ENCODE measurements at regions not wholly inside any gene's neighbourhood (a gene's known extent, or its start where the extent isn't known, plus 50 kb on each side); places are given as distances from the start of the nearest gene placed in this dataset.

DNA sequence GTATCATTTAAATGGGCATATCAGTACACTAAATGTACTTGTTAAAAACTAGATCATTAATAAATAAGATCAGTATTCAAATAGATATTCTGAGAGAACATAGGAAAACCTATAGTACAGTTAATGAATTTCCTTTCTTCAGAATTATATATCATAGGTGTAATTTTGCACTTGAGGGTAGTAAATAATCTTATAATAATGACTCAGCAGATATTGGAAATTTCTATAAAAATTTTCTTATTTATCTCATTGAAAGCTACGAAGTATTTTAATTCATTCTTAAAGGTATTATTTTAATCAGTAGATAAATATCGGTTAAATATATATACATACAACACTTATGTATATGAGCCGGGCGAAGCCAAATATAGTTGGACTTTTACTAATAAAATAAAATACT is 300.9 kb upstream of the SOX2 start:
- Mint-ChIP-seq H3K4me1 (peaks cover 3% of the 10 kb centered on the region), H3K36me3 (ENCODE audit: low read depth) (no peaks in the 10 kb centered on the region), H3K27ac (no peak overlapping the region), H3K9me3 (no peaks in the 10 kb centered on the region), H3K4me3 (no peak overlapping the region), H3K27me3 (ENCODE audit: insufficient read depth, low read depth, poor library complexity) (no peaks in the 10 kb centered on the region)
- no peak for ATAC-seq
- Histone ChIP-seq H3K27ac (ENCODE audit: low read depth) (no peak overlapping the region), H3K36me3 (ENCODE audit: insufficient read depth) (no peaks in the 10 kb centered on the region), H3K4me2 (no peak overlapping the region), H3F3A (replicated peaks; ENCODE audit: low read depth) (no peaks in the 10 kb centered on the region), H3K27me3 (ENCODE audit: insufficient read depth) (no peaks in the 10 kb centered on the region), H2AFZ (no peak overlapping the region), H3K4me1 (ENCODE audit: insufficient read depth) (no peaks in the 10 kb centered on the region), H3K4me3 (no peak overlapping the region), H4K20me1 (replicated peaks; ENCODE audit: insufficient read depth) (no peaks in the 10 kb centered on the region), H3K79me2 (replicated peaks; ENCODE audit: insufficient read depth) (no peaks in the 10 kb centered on the region), H3K9me2 (ENCODE audit: insufficient read depth) (no peaks in the 10 kb centered on the region)
- DNase-seq (ENCODE audit: low spot score): no peak
- no peak for TF ChIP-seq EZH2 (IDR thresholded peaks at IDR 0.05; ENCODE audit: low read depth, unreplicated experiment)
- TF ChIP-seq NANOG (IDR thresholded peaks at IDR 0.05; ENCODE audit: borderline replicate concordance): no peak
- TF ChIP-seq ZNF114 (CRISPR knock-in tag; IDR thresholded peaks at IDR 0.05): no peak
- no peak for TF ChIP-seq POLR2AphosphoS5 (IDR thresholded peaks at IDR 0.05; ENCODE audit: low read depth)
- TF ChIP-seq, protein P1, sequence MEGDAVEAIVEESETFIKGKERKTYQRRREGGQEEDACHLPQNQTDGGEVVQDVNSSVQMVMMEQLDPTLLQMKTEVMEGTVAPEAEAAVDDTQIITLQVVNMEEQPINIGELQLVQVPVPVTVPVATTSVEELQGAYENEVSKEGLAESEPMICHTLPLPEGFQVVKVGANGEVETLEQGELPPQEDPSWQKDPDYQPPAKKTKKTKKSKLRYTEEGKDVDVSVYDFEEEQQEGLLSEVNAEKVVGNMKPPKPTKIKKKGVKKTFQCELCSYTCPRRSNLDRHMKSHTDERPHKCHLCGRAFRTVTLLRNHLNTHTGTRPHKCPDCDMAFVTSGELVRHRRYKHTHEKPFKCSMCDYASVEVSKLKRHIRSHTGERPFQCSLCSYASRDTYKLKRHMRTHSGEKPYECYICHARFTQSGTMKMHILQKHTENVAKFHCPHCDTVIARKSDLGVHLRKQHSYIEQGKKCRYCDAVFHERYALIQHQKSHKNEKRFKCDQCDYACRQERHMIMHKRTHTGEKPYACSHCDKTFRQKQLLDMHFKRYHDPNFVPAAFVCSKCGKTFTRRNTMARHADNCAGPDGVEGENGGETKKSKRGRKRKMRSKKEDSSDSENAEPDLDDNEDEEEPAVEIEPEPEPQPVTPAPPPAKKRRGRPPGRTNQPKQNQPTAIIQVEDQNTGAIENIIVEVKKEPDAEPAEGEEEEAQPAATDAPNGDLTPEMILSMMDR (conservative IDR thresholded peaks at IDR 0.05; ENCODE audit: low read depth in 2 of 2): no peak
- TF ChIP-seq, protein P2, sequence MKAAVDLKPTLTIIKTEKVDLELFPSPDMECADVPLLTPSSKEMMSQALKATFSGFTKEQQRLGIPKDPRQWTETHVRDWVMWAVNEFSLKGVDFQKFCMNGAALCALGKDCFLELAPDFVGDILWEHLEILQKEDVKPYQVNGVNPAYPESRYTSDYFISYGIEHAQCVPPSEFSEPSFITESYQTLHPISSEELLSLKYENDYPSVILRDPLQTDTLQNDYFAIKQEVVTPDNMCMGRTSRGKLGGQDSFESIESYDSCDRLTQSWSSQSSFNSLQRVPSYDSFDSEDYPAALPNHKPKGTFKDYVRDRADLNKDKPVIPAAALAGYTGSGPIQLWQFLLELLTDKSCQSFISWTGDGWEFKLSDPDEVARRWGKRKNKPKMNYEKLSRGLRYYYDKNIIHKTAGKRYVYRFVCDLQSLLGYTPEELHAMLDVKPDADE (IDR thresholded peaks at IDR 0.05): no peak
- TF ChIP-seq ZNF331 (CRISPR knock-in tag; IDR thresholded peaks at IDR 0.05; ENCODE audit: low read depth): no peak
- no peak for TF ChIP-seq EZH2phosphoT487 (IDR thresholded peaks at IDR 0.05; ENCODE audit: unreplicated experiment)
- no peak for TF ChIP-seq JUNB (IDR thresholded peaks at IDR 0.05; ENCODE audit: unreplicated experiment)
- no peak for TF ChIP-seq STAT1 (IDR thresholded peaks at IDR 0.05; ENCODE audit: unreplicated experiment)
- TF ChIP-seq, protein P3, sequence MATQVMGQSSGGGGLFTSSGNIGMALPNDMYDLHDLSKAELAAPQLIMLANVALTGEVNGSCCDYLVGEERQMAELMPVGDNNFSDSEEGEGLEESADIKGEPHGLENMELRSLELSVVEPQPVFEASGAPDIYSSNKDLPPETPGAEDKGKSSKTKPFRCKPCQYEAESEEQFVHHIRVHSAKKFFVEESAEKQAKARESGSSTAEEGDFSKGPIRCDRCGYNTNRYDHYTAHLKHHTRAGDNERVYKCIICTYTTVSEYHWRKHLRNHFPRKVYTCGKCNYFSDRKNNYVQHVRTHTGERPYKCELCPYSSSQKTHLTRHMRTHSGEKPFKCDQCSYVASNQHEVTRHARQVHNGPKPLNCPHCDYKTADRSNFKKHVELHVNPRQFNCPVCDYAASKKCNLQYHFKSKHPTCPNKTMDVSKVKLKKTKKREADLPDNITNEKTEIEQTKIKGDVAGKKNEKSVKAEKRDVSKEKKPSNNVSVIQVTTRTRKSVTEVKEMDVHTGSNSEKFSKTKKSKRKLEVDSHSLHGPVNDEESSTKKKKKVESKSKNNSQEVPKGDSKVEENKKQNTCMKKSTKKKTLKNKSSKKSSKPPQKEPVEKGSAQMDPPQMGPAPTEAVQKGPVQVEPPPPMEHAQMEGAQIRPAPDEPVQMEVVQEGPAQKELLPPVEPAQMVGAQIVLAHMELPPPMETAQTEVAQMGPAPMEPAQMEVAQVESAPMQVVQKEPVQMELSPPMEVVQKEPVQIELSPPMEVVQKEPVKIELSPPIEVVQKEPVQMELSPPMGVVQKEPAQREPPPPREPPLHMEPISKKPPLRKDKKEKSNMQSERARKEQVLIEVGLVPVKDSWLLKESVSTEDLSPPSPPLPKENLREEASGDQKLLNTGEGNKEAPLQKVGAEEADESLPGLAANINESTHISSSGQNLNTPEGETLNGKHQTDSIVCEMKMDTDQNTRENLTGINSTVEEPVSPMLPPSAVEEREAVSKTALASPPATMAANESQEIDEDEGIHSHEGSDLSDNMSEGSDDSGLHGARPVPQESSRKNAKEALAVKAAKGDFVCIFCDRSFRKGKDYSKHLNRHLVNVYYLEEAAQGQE (IDR thresholded peaks at IDR 0.05; ENCODE audit: unreplicated experiment): no peak

Measured in GM23338 (cell line).